ENCODE measurements at regions not wholly inside any gene's neighbourhood (a gene's known extent, or its start where the extent isn't known, plus 50 kb on each side); places are given as distances from the start of the nearest gene placed in this dataset.

DNA sequence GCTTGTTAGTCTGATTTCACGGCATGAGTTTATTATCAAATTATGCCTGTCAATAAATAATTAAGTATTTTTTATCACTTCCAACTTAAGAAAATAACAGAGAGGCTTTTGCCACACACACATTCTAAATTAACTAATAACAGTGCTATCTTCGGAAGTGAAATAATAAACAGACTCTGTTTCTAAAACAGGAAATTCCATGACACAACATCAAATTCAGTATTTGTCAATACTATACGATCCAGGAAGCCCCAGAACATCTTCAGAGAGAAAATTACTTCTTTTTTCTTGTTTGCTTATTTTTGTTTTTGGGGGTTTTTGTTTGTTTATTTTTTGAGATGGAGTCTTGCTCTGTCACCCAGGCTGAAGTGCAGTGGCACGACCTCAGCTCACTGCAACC, 150.7 kb upstream of the PRDM1 start:
- no peak for TF ChIP-seq YY1 (IDR thresholded peaks at IDR 0.05; ENCODE audit: insufficient read depth, insufficient read length)
- no peak for TF ChIP-seq SUZ12 (IDR thresholded peaks at IDR 0.05; ENCODE audit: extremely low read depth, insufficient read depth, insufficient read length)
